CD4-positive, alpha-beta T cell treated with Interleukin-10 for 1 hour (primary cell): ENCODE measurements at regions not wholly inside any gene's neighbourhood (a gene's known extent, or its start where the extent isn't known, plus 50 kb on each side); places are given as distances from the start of the nearest gene placed in this dataset.

Experiments
- DNase-seq: peaks from one replicate; pipeline ENCODE4 v3.0.0-alpha.2; 2020

GRCh38 chr1:222161676-222162075 lies 386.2 kb downstream of the HHIPL2 start:
- DNase-seq, result no peak

GRCh38 chr1:222157612-222158011 lies 390.3 kb downstream of the HHIPL2 start:
- no peak for DNase-seq

GRCh38 chr1:222140206-222140605 lies 398.3 kb upstream of the DUSP10 start:
- no peak for DNase-seq

GRCh38 chr1:222138095-222138494 lies 396.2 kb upstream of the DUSP10 start:
- no peak for DNase-seq

- DNase-seq, result no peak
These were observed 395.0 kb upstream of the DUSP10 start for GRCh38 chr1:222136869-222137268.

- no peak for DNase-seq
These were observed 387.2 kb upstream of the DUSP10 start for GRCh38 chr1:222129041-222129440.

- no peak for DNase-seq
These were observed 385.8 kb upstream of the DUSP10 start for GRCh38 chr1:222127526-222128152.

GRCh38 chr1:222127096-222127495 lies 385.2 kb upstream of the DUSP10 start:
- no peak for DNase-seq

GRCh38 chr1:222126052-222126451 lies 384.2 kb upstream of the DUSP10 start:
- DNase-seq, result no peak

- DNase-seq, result no peak
These were observed 382.7 kb upstream of the DUSP10 start for GRCh38 chr1:222124602-222125001.

- DNase-seq, result no peak
These were observed 381.2 kb upstream of the DUSP10 start for GRCh38 chr1:222123111-222123510.

GRCh38 chr1:222117809-222118208 lies 375.9 kb upstream of the DUSP10 start:
- DNase-seq, result no peak

GRCh38 chr1:222114536-222115156 lies 372.8 kb upstream of the DUSP10 start:
- no peak for DNase-seq

GRCh38 chr1:222109836-222110235 lies 367.9 kb upstream of the DUSP10 start:
- no peak for DNase-seq

GRCh38 chr1:222107975-222108374 lies 366.1 kb upstream of the DUSP10 start:
- no peak for DNase-seq

- no peak for DNase-seq
These were observed 365.4 kb upstream of the DUSP10 start for GRCh38 chr1:222107267-222107666.

- DNase-seq, result no peak
These were observed 364.5 kb upstream of the DUSP10 start for GRCh38 chr1:222106377-222106776.

GRCh38 chr1:222105861-222106260 lies 364.0 kb upstream of the DUSP10 start:
- DNase-seq, result no peak

- DNase-seq, result no peak
These were observed 363.5 kb upstream of the DUSP10 start for GRCh38 chr1:222105393-222105737.

- no peak for DNase-seq
These were observed 363.0 kb upstream of the DUSP10 start for GRCh38 chr1:222104694-222105392.

GRCh38 chr1:222104097-222104496 lies 362.2 kb upstream of the DUSP10 start:
- DNase-seq, result no peak

- DNase-seq, result no peak
These were observed 357.9 kb upstream of the DUSP10 start for GRCh38 chr1:222099746-222100145.

- DNase-seq, result no peak
These were observed 356.5 kb upstream of the DUSP10 start for GRCh38 chr1:222098404-222098803.

- no peak for DNase-seq
These were observed 355.7 kb upstream of the DUSP10 start for GRCh38 chr1:222097588-222097987.

- DNase-seq, result no peak
These were observed 355.0 kb upstream of the DUSP10 start for GRCh38 chr1:222096883-222097282.
